ENCODE measurements at regions not wholly inside any gene's neighbourhood (a gene's known extent, or its start where the extent isn't known, plus 50 kb on each side); places are given as distances from the start of the nearest gene placed in this dataset.

GRCh38 chr5:96076451-96076850 is 114.8 kb upstream of the ELL2 start:
- no peaks in the 10 kb centered on the region for H3K36me3 ChIP-seq (ENCODE audit: insufficient read depth, low read length)
- H3K27me3 ChIP-seq (ENCODE audit: control insufficient read depth in 1 of 2, insufficient read depth in 2 of 2, low read length in 2 of 2): no peaks in the 10 kb centered on the region
- Mint-ChIP-seq H3K36me3 (ENCODE audit: low read depth) (no peaks in the 10 kb centered on the region), H3K4me1 (ENCODE audit: low read depth) (no peaks in the 10 kb centered on the region), H3K27me3 (peaks cover 10% of the 10 kb centered on the region), H3K4me3 (no peak overlapping the region), H3K9me3 (no peaks in the 10 kb centered on the region), H3K27ac (no peak overlapping the region)
- TF ChIP-seq CTCF (IDR thresholded peaks at IDR 0.05): no peak
- intact Hi-C loops (cut with DNase I, micrococcal nuclease): no loop called here
- no peaks in the 10 kb centered on the region for H3K4me1 ChIP-seq (ENCODE audit: insufficient read depth, low read length)
- ATAC-seq (ENCODE audit: poor library complexity) (no peak), DNase-seq (no peak)
- ChIA-PET CTCF (no interaction called here), POLR2A (no interaction called here)
- H3K9me3 ChIP-seq (ENCODE audit: control insufficient read depth in 1 of 2, insufficient read depth in 1 of 2, low read length in 2 of 2): no peaks in the 10 kb centered on the region
- no peak overlapping the region for H3K27ac ChIP-seq (ENCODE audit: low read depth in 1 of 2, low read length in 2 of 2)
- no peak overlapping the region for H3K4me3 ChIP-seq (ENCODE audit: low read length)

- ChIA-PET POLR2A (no interaction called here), CTCF (no interaction called here)
Observed at GRCh38 chr5:96075579-96076289, 114.1 kb upstream of the ELL2 start.

GRCh38 chr5:96074870-96075269 is 113.2 kb upstream of the ELL2 start:
- no peaks in the 10 kb centered on the region for H3K36me3 ChIP-seq (ENCODE audit: insufficient read depth, low read length)
- Mint-ChIP-seq H3K36me3 (ENCODE audit: low read depth) (no peaks in the 10 kb centered on the region), H3K4me1 (ENCODE audit: low read depth) (no peaks in the 10 kb centered on the region), H3K27me3 (no peaks in the 10 kb centered on the region), H3K4me3 (no peak overlapping the region), H3K27ac (no peak overlapping the region), H3K9me3 (no peaks in the 10 kb centered on the region)
- no peaks in the 10 kb centered on the region for H3K9me3 ChIP-seq (ENCODE audit: control insufficient read depth in 1 of 2, insufficient read depth in 1 of 2, low read length in 2 of 2)
- H3K4me1 ChIP-seq (ENCODE audit: insufficient read depth, low read length): no peaks in the 10 kb centered on the region
- POLR2A ChIA-PET: no interaction called here
- H3K4me3 ChIP-seq (ENCODE audit: low read length): no peak overlapping the region
- no peak overlapping the region for H3K27ac ChIP-seq (ENCODE audit: low read depth in 1 of 2, low read length in 2 of 2)
- intact Hi-C loops (cut with DNase I, micrococcal nuclease): no loop called here
- DNase-seq (no peak), ATAC-seq (ENCODE audit: poor library complexity) (no peak)
- CTCF ChIA-PET: no interaction called here
- no peaks in the 10 kb centered on the region for H3K27me3 ChIP-seq (ENCODE audit: control insufficient read depth in 1 of 2, insufficient read depth in 2 of 2, low read length in 2 of 2)
- TF ChIP-seq CTCF (IDR thresholded peaks at IDR 0.05): no peak

More at GRCh38 chr5:96075579-96076289, 114.1 kb upstream of the ELL2 start:
- no peaks in the 10 kb centered on the region for H3K4me1 Mint-ChIP-seq (ENCODE audit: low read depth)
- H3K27me3 Mint-ChIP-seq: peaks cover 3% of the 10 kb centered on the region
- Histone ChIP-seq H3K9me3 (ENCODE audit: control insufficient read depth in 1 of 2, insufficient read depth in 1 of 2, low read length in 2 of 2) (no peaks in the 10 kb centered on the region), H3K4me3 (ENCODE audit: low read length) (no peak overlapping the region), H3K4me1 (ENCODE audit: insufficient read depth, low read length) (no peaks in the 10 kb centered on the region), H3K27me3 (ENCODE audit: control insufficient read depth in 1 of 2, insufficient read depth in 2 of 2, low read length in 2 of 2) (no peaks in the 10 kb centered on the region), H3K27ac (ENCODE audit: low read depth in 1 of 2, low read length in 2 of 2) (no peak overlapping the region), H3K36me3 (ENCODE audit: insufficient read depth, low read length) (no peaks in the 10 kb centered on the region)
- H3K27ac Mint-ChIP-seq: no peak overlapping the region
- ATAC-seq (ENCODE audit: poor library complexity) (no peak), DNase-seq (no peak)
- intact Hi-C loops (cut with DNase I, micrococcal nuclease): no loop called here
- no peak for TF ChIP-seq CTCF (IDR thresholded peaks at IDR 0.05)
- no peaks in the 10 kb centered on the region for H3K9me3 Mint-ChIP-seq
- H3K36me3 Mint-ChIP-seq (ENCODE audit: low read depth): no peaks in the 10 kb centered on the region
- no peak overlapping the region for H3K4me3 Mint-ChIP-seq

Measured in CD4-positive, alpha-beta T cell (primary cell).